IPS DF 6.9 (cell line): ENCODE measurements at regions not wholly inside any gene's neighbourhood (a gene's known extent, or its start where the extent isn't known, plus 50 kb on each side); places are given as distances from the start of the nearest gene placed in this dataset.

ENCODE experiments used
- DNase-seq: peaks from one replicate; pipeline ENCODE4 v3.0.0-alpha.2; 2013; ENCODE audit warnings: low read depth, low spot score
- H3K27ac ChIP-seq: one replicate; pipeline ENCODE4 v1.5.1; 2013; ENCODE audit warnings: low read length, control low read depth
- H3K27me3 ChIP-seq: 2 replicates; pipeline ENCODE4 v1.6.1; 2013; ENCODE audit warnings: mild to moderate bottlenecking, low read length; ENCODE audit not compliant: control insufficient read depth, insufficient read depth
- H3K36me3 ChIP-seq: 2 replicates; pipeline ENCODE4 v1.6.1; 2013; ENCODE audit warnings: low read length; ENCODE audit not compliant: control insufficient read depth, insufficient read depth
- H3K4me1 ChIP-seq: 2 replicates; pipeline ENCODE4 v1.6.1; 2013; ENCODE audit warnings: low read length; ENCODE audit not compliant: control insufficient read depth, insufficient read depth
- H3K4me3 ChIP-seq: 2 replicates; pipeline ENCODE4 v1.5.1; 2013; ENCODE audit warnings: mild to moderate bottlenecking, low read length
- H3K9me3 ChIP-seq: 2 replicates; pipeline ENCODE4 v1.6.1; 2013; ENCODE audit warnings: low read length, inconsistent platforms; ENCODE audit not compliant: control insufficient read depth, insufficient read depth
- WGBS: extraction: QIAGEN DNeasy Blood & Tissue Kit; methylation state at CpG from one replicate; pipeline ENCODE4 v1.1.7; 2013; ENCODE audit warnings: mixed read lengths, missing lambda C conversion rate; ENCODE audit not compliant: insufficient read length, insufficient coverage; 5-methylcytosine and 5-hydroxymethylcytosine counted together

- no peak for DNase-seq
- Histone ChIP-seq H3K4me3 (no peak overlapping the region), H3K36me3 (no peaks in the 10 kb centered on the region), H3K9me3 (peaks cover 1% of the 10 kb centered on the region; the same call in 1 of the 2 replicates), H3K27me3 (no peaks in the 10 kb centered on the region; the same call in 1 of the 2 replicates), H3K27ac (no peak overlapping the region), H3K4me1 (no peaks in the 10 kb centered on the region)
- WGBS, result no CpG with 5 or more reads among the region's 16 CpGs
Observed at GRCh38 chr14:101706509-101707067, 54.9 kb upstream of the PPP2R5C start.

- WGBS, result no CpG with 5 or more reads among the region's 18 CpGs
- peak; percentile 77 for DNase-seq
- H3K27ac ChIP-seq, result no peak overlapping the region
- H3K9me3 ChIP-seq, result peaks cover 1% of the 10 kb centered on the region; the same call in 1 of the 2 replicates
- H3K4me3 ChIP-seq, result no peak overlapping the region
- no peaks in the 10 kb centered on the region for H3K36me3 ChIP-seq
- no peaks in the 10 kb centered on the region; the same call in 1 of the 2 replicates for H3K27me3 ChIP-seq
- H3K4me1 ChIP-seq, result no peaks in the 10 kb centered on the region
Observed at GRCh38 chr14:101707068-101707842, 54.3 kb upstream of the PPP2R5C start.

- no peaks in the 10 kb centered on the region for H3K4me1 ChIP-seq
- no peaks in the 10 kb centered on the region; the same call in 1 of the 2 replicates for H3K27me3 ChIP-seq
- no peak overlapping the region for H3K4me3 ChIP-seq
- no peak overlapping the region for H3K27ac ChIP-seq
- WGBS, result no CpG with 5 or more reads among the region's 12 CpGs
- no peak for DNase-seq
- no peaks in the 10 kb centered on the region for H3K36me3 ChIP-seq
- H3K9me3 ChIP-seq, result peaks cover 1% of the 10 kb centered on the region; the same call in 1 of the 2 replicates
Observed at GRCh38 chr14:101707863-101708620, 53.5 kb upstream of the PPP2R5C start.

GRCh38 chr14:101708853-101709532 is 52.5 kb upstream of the PPP2R5C start:
- H3K9me3 ChIP-seq, result peaks cover 1% of the 10 kb centered on the region; the same call in 1 of the 2 replicates
- H3K4me1 ChIP-seq, result no peaks in the 10 kb centered on the region
- no peak for DNase-seq
- no peaks in the 10 kb centered on the region; the same call in 1 of the 2 replicates for H3K27me3 ChIP-seq
- H3K36me3 ChIP-seq, result no peaks in the 10 kb centered on the region
- no CpG with 5 or more reads among the region's 18 CpGs for WGBS
- H3K27ac ChIP-seq, result no peak overlapping the region
- H3K4me3 ChIP-seq, result no peak overlapping the region

- no peak for DNase-seq
- H3K36me3 ChIP-seq, result no peaks in the 10 kb centered on the region
- no peaks in the 10 kb centered on the region for H3K9me3 ChIP-seq
- no peaks in the 10 kb centered on the region for H3K4me1 ChIP-seq
- no peak overlapping the region for H3K4me3 ChIP-seq
- no peak overlapping the region for H3K27ac ChIP-seq
- no CpG with 5 or more reads among the region's 11 CpGs for WGBS
- no peaks in the 10 kb centered on the region; the same call in 1 of the 2 replicates for H3K27me3 ChIP-seq
Observed at GRCh38 chr14:101709533-101709881, 52.0 kb upstream of the PPP2R5C start.

GRCh38 chr14:101709962-101710931 is 51.3 kb upstream of the PPP2R5C start:
- Histone ChIP-seq H3K4me3 (no peak overlapping the region), H3K36me3 (no peaks in the 10 kb centered on the region), H3K4me1 (no peaks in the 10 kb centered on the region), H3K27me3 (no peaks in the 10 kb centered on the region; the same call in 1 of the 2 replicates), H3K9me3 (no peaks in the 10 kb centered on the region), H3K27ac (no peak overlapping the region)
- WGBS, result no CpG with 5 or more reads among the region's 10 CpGs
- no peak for DNase-seq

GRCh38 chr14:101711041-101711856 is 50.3 kb upstream of the PPP2R5C start:
- H3K4me1 ChIP-seq, result no peaks in the 10 kb centered on the region
- no peak overlapping the region for H3K27ac ChIP-seq
- H3K27me3 ChIP-seq, result no peaks in the 10 kb centered on the region; the same call in 1 of the 2 replicates
- no peaks in the 10 kb centered on the region for H3K9me3 ChIP-seq
- DNase-seq, result no peak
- H3K36me3 ChIP-seq, result no peaks in the 10 kb centered on the region
- no CpG with 5 or more reads among the region's 13 CpGs for WGBS
- no peak overlapping the region for H3K4me3 ChIP-seq
